ENCODE measurements at regions not wholly inside any gene's neighbourhood (a gene's known extent, or its start where the extent isn't known, plus 50 kb on each side); places are given as distances from the start of the nearest gene placed in this dataset.

DNA sequence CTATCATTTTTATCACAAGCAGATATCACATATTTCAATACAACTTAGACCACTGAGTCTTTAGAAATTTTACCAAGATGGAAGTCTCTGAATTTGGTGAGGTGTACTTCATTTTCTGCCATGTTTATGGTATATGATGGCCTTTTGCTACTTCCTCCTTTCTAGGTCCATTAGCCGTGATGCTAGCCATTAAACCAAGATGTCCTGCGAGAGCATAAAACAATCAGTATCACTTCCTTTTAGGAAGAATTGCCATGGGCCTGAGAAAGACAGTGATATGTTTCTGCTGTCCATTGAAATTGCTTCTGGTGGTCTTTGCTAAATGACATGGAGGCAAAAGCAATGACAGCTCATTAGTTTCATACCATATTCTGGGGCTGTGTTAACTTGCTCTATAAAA lies 1851.7 kb upstream of the IGFBP7 start:
- TF ChIP-seq, protein P1, sequence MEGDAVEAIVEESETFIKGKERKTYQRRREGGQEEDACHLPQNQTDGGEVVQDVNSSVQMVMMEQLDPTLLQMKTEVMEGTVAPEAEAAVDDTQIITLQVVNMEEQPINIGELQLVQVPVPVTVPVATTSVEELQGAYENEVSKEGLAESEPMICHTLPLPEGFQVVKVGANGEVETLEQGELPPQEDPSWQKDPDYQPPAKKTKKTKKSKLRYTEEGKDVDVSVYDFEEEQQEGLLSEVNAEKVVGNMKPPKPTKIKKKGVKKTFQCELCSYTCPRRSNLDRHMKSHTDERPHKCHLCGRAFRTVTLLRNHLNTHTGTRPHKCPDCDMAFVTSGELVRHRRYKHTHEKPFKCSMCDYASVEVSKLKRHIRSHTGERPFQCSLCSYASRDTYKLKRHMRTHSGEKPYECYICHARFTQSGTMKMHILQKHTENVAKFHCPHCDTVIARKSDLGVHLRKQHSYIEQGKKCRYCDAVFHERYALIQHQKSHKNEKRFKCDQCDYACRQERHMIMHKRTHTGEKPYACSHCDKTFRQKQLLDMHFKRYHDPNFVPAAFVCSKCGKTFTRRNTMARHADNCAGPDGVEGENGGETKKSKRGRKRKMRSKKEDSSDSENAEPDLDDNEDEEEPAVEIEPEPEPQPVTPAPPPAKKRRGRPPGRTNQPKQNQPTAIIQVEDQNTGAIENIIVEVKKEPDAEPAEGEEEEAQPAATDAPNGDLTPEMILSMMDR (conservative IDR thresholded peaks at IDR 0.05; ENCODE audit: low read depth, low read length), result no peak
- H3K4me3 ChIP-seq (ENCODE audit: low read length), result no peak overlapping the region
- DNase-seq (ENCODE audit: low read depth), result no peak

DNA sequence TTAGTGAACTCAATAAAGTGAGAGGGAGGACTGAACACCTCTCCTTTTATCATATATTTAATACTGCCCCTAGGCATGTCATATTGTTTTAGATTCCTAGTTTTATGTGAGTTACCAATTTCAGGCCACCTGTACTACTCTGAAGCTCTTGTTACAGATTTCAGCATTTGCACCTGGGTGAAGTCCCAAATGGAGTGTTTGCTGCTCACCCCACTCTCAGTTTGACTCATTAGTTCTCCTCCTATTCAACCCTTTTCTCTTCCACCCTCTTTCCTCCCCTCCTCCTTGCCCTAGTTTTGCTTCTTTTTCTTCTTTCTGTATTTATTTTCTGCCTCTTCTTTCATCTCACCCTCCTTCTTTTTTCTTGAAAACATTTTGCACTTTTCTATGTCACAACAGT lies 1852.2 kb upstream of the IGFBP7 start:
- no peak overlapping the region for H3K4me3 ChIP-seq (ENCODE audit: low read length)
- TF ChIP-seq, protein P1 (conservative IDR thresholded peaks at IDR 0.05; ENCODE audit: low read depth, low read length), result no peak
- no peak for DNase-seq (ENCODE audit: low read depth)

DNA sequence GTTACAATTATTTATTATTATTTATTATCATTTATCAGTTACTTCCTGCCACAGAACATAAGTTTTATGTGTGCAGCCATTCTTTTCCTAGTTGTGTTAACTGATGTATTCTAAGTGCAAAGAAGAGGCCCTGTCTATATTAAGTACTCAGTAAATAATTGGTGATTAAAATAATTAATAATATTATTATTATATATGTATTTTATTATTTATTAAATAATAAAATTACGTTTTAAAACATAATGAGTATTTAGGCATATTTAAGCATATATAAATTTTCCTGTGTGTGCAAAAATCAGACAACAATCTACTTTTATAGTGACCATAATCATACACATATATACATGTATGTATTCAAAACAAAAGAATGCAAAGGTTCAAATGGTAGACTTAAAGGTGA lies 1871.6 kb upstream of the IGFBP7 start:
- TF ChIP-seq, protein P1 (conservative IDR thresholded peaks at IDR 0.05; ENCODE audit: low read depth, low read length), result no peak
- H3K4me3 ChIP-seq (ENCODE audit: low read length), result no peak overlapping the region
- DNase-seq (ENCODE audit: low read depth), result no peak

DNA sequence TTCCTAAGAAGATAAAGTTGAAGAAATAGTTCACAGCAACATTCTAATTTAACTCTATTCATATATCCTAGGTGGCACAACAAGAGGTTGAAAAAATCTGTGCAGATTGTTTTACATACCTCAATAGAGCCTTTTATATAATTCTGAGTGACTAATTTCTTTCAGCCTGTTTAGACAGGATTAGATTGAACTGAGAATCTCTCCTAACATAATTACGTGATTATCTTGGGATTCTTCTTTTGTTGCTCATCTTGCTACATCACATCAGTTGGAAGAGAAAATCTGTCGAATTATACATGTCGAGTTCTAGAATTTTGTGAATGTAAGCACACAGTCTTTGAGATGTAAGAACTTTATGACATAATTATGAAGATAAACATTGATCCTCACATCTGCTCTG lies 1873.7 kb upstream of the IGFBP7 start:
- TF ChIP-seq, protein P1 (conservative IDR thresholded peaks at IDR 0.05; ENCODE audit: low read depth, low read length), result no peak
- DNase-seq (ENCODE audit: low read depth), result no peak
- H3K4me3 ChIP-seq (ENCODE audit: low read length), result no peak overlapping the region

DNA sequence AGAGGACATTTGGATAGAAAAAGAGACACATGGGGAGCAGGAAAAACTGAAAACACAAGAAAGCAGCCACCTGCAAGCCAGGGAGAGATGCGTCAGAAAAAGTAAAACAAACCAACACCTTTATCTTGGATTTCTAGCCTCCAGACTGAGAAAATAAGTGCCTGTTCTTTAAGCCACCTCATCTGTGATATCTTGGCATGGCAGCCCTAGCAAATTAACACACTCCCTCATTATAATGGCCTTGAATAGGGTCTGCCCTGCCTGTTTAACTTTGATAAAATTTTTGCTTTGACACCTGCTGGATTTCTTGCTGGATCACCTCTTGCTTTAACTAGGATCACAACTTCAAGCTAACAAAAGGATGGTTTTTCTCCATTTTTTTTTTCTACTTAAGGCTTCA lies 1892.0 kb upstream of the IGFBP7 start:
- no peak overlapping the region for H3K4me3 ChIP-seq (ENCODE audit: low read length)
- TF ChIP-seq, protein P1 (conservative IDR thresholded peaks at IDR 0.05; ENCODE audit: low read depth, low read length), result no peak

DNA sequence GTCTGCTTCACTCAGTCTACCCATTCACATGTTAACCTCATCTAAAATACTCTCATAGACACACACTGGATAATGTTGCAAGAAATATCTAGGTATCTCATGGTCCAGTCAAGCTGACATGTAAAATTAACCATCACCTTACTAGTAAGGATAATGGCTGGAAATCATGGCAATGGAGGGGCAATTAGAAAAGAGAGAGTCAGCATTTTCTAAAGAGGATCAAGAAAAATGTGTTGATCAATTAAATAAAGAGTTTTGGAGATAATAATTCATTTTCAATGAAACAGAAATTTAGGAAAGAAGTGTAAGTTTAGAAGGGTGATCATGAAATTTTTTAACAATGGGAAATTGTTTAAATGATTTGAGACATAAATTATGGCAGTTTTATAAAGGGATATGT lies 1914.1 kb upstream of the IGFBP7 start:
- no peak overlapping the region for H3K4me3 ChIP-seq (ENCODE audit: low read length)
- TF ChIP-seq, protein P1 (conservative IDR thresholded peaks at IDR 0.05; ENCODE audit: low read depth, low read length), result no peak
- DNase-seq (ENCODE audit: low read depth), result no peak

More for the DNA sequence above, 1892.0 kb upstream of the IGFBP7 start:
- DNase-seq (ENCODE audit: low read depth), result no peak

DNA sequence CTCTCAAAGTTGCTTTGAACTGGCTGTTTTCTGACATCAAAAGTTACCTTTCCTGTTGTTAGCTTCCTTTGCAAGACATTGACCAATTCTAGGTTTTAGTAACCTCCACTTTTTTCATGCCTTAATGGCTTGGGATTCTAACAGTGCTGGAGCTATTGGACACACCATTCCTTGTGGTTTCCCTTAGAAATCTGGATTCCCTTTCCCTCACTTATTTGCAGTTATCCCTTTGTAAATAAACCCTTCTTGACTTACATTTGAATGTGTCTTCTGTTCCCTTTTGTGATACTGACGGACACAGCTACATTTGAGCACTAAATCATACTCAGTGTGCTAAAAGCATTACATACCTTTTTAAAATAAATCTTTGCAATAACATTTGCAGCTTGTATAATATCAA lies 1927.6 kb upstream of the IGFBP7 start:
- no peak overlapping the region for H3K4me3 ChIP-seq (ENCODE audit: low read length)
- DNase-seq (ENCODE audit: low read depth), result no peak
- TF ChIP-seq, protein P1 (conservative IDR thresholded peaks at IDR 0.05; ENCODE audit: low read depth, low read length), result no peak

Measured in retinal pigment epithelial cell (primary cell).